WERI-Rb-1 (cell line): ENCODE measurements at regions not wholly inside any gene's neighbourhood (a gene's known extent, or its start where the extent isn't known, plus 50 kb on each side); places are given as distances from the start of the nearest gene placed in this dataset.

Experiments used
- DNase-seq: peaks from one replicate; pipeline ENCODE4 v3.0.0-alpha.2; 2020
- H3K27ac ChIP-seq: fragments of 250-450 bp; sonication (Bioruptor Pico); 2 replicates; pipeline ENCODE4 v1.5.1; 2020; ENCODE audit warnings: mild to moderate bottlenecking, moderate library complexity
- H3K27me3 ChIP-seq: fragments of 250-450 bp; sonication (Bioruptor Pico); 2 replicates; pipeline ENCODE4 v1.5.1; 2021; ENCODE audit warnings: mild to moderate bottlenecking, low read depth, moderate library complexity; ENCODE audit not compliant: insufficient read depth, severe bottlenecking
- H3K36me3 ChIP-seq: fragments of 250-450 bp; sonication (Bioruptor Pico); 2 replicates; pipeline ENCODE4 v1.5.1; 2020; ENCODE audit warnings: mild to moderate bottlenecking, moderate library complexity
- H3K4me3 ChIP-seq: 2 replicates; pipeline ENCODE4 v1.5.1; 2011; ENCODE audit warnings: low read depth, mild to moderate bottlenecking, control low read depth, low read length
- H3K9me3 ChIP-seq: fragments of 250-450 bp; sonication (Bioruptor Pico); 2 replicates; pipeline ENCODE4 v1.5.1; 2021; ENCODE audit warnings: mild to moderate bottlenecking, moderate library complexity; ENCODE audit not compliant: severe bottlenecking
- TF ChIP-seq, protein P1 (sequence below): IDR thresholded peaks from 2 replicates; pipeline ENCODE4 v1.5.1; 2011; ENCODE audit warnings: low read depth, mild to moderate bottlenecking, control low read depth, inconsistent platforms, low read length

GRCh38 chr18:22272242-22272641 lies 102.9 kb downstream of the GATA6 start:
- TF ChIP-seq, protein P1, sequence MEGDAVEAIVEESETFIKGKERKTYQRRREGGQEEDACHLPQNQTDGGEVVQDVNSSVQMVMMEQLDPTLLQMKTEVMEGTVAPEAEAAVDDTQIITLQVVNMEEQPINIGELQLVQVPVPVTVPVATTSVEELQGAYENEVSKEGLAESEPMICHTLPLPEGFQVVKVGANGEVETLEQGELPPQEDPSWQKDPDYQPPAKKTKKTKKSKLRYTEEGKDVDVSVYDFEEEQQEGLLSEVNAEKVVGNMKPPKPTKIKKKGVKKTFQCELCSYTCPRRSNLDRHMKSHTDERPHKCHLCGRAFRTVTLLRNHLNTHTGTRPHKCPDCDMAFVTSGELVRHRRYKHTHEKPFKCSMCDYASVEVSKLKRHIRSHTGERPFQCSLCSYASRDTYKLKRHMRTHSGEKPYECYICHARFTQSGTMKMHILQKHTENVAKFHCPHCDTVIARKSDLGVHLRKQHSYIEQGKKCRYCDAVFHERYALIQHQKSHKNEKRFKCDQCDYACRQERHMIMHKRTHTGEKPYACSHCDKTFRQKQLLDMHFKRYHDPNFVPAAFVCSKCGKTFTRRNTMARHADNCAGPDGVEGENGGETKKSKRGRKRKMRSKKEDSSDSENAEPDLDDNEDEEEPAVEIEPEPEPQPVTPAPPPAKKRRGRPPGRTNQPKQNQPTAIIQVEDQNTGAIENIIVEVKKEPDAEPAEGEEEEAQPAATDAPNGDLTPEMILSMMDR: no peak
- Histone ChIP-seq H3K27me3 (peaks cover 47% of the 10 kb centered on the region), H3K36me3 (no peaks in the 10 kb centered on the region), H3K9me3 (no peaks in the 10 kb centered on the region), H3K27ac (no peak overlapping the region), H3K4me3 (no peak overlapping the region)
- no peak for DNase-seq

GRCh38 chr18:22271030-22271429 lies 101.6 kb downstream of the GATA6 start:
- H3K27ac ChIP-seq: no peak overlapping the region
- H3K4me3 ChIP-seq: no peak overlapping the region
- TF ChIP-seq, protein P1: no peak
- peaks cover 52% of the 10 kb centered on the region for H3K27me3 ChIP-seq
- H3K9me3 ChIP-seq: no peaks in the 10 kb centered on the region
- no peaks in the 10 kb centered on the region for H3K36me3 ChIP-seq
- DNase-seq: no peak

DNA sequence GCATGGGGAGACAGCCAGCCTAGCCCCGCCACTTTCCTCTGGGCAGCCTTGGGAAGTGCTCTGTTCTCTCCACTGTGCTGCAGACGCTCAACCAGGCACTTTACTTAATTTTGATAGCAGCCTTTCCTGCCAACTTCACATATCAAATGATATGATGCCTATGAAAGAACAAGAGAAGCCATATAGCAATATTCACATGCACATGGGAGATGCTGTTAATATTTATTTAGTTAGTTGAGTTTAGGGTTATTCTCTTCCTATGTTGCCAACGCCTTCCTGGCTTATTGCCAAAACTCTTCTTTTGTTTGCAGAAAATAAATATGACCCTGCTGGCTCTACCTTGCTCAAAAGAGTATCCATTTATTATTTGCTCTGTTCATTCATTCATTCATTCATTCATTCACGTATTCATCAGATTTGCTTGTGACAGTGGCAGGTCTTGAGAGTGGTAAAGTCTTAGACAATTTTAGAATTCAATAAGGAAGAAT lies 99.3 kb downstream of the GATA6 start:
- DNase-seq: no peak
- TF ChIP-seq, protein P1: no peak
- Histone ChIP-seq H3K27me3 (peaks cover 46% of the 10 kb centered on the region), H3K27ac (no peak overlapping the region), H3K9me3 (no peaks in the 10 kb centered on the region), H3K36me3 (no peaks in the 10 kb centered on the region), H3K4me3 (no peak overlapping the region)

- Histone ChIP-seq H3K27me3 (peaks cover 53% of the 10 kb centered on the region), H3K27ac (no peak overlapping the region), H3K4me3 (no peak overlapping the region), H3K9me3 (no peaks in the 10 kb centered on the region), H3K36me3 (no peaks in the 10 kb centered on the region)
- TF ChIP-seq, protein P1: no peak
- DNase-seq: no peak
Observed at GRCh38 chr18:22267697-22268096, 98.3 kb downstream of the GATA6 start.

GRCh38 chr18:22267225-22267624 lies 97.8 kb downstream of the GATA6 start:
- Histone ChIP-seq H3K36me3 (no peaks in the 10 kb centered on the region), H3K27me3 (peaks cover 58% of the 10 kb centered on the region), H3K4me3 (no peak overlapping the region), H3K9me3 (no peaks in the 10 kb centered on the region), H3K27ac (no peak overlapping the region)
- no peak for DNase-seq
- TF ChIP-seq, protein P1: no peak

DNA sequence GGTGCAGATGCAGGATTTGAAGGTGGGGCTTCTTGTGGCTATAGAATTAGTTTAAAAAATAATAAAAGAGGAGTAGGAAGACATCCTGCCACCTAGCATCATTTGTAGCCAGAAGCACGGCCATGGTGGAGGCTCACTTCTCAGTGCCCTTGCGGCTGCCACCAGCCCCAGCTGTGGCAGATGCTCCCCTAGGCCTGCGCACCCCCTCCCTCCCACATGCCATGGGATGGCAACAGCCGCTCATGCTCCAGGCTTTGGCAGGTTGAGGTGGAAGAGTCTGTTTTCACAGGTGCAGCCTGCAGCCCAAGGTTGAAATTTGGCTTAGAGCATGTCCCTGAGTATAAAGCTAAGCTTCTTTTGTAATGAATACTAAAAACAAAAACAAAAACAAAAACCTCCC lies 96.4 kb downstream of the GATA6 start:
- TF ChIP-seq, protein P1: no peak
- peaks cover 61% of the 10 kb centered on the region for H3K27me3 ChIP-seq
- no peaks in the 10 kb centered on the region for H3K9me3 ChIP-seq
- no peak for DNase-seq
- H3K4me3 ChIP-seq: no peak overlapping the region
- H3K27ac ChIP-seq: no peak overlapping the region
- H3K36me3 ChIP-seq: no peaks in the 10 kb centered on the region
